ENCODE measurements at regions not wholly inside any gene's neighbourhood (a gene's known extent, or its start where the extent isn't known, plus 50 kb on each side); places are given as distances from the start of the nearest gene placed in this dataset.
"Not testable (repeated sequence)": the region's sequence is repeated elsewhere in the genome, so short reads cannot be mapped to it uniquely, and the experiment has no call there.

GRCh38 chr20:53857723-53858236, 212.6 kb downstream of the BCAS1 start:
- DNase-seq (ENCODE audit: low read depth in 2 of 2) = peak in 1 of 2 donors; percentile 41

GRCh38 chr20:53856300-53857295, 213.8 kb downstream of the BCAS1 start:
- DNase-seq (ENCODE audit: low read depth in 2 of 2) = no peak

- no peak for DNase-seq (ENCODE audit: low read depth in 2 of 2)
Measured at GRCh38 chr20:53855733-53856132, 214.7 kb downstream of the BCAS1 start.

GRCh38 chr20:53854609-53854926, 215.8 kb downstream of the BCAS1 start:
- DNase-seq (ENCODE audit: low read depth in 2 of 2) = not testable (repeated sequence)

- DNase-seq (ENCODE audit: low read depth in 2 of 2) = no peak
Measured at GRCh38 chr20:53853111-53853713, 217.2 kb downstream of the BCAS1 start.

GRCh38 chr20:53852691-53853090, 217.7 kb downstream of the BCAS1 start:
- no peak for DNase-seq (ENCODE audit: low read depth in 2 of 2)

GRCh38 chr20:53852014-53852413, 218.4 kb downstream of the BCAS1 start:
- no peak for DNase-seq (ENCODE audit: low read depth in 2 of 2)

- DNase-seq (ENCODE audit: low read depth in 2 of 2) = no peak
Measured at GRCh38 chr20:53850319-53850718, 220.1 kb downstream of the BCAS1 start.

GRCh38 chr20:53849471-53850059, 220.8 kb downstream of the BCAS1 start:
- no peak for DNase-seq (ENCODE audit: low read depth in 2 of 2)

- DNase-seq (ENCODE audit: low read depth in 2 of 2) = no peak
Measured at GRCh38 chr20:53848304-53848703, 222.1 kb downstream of the BCAS1 start.

GRCh38 chr20:53847837-53848170, 222.6 kb downstream of the BCAS1 start:
- no peak for DNase-seq (ENCODE audit: low read depth in 2 of 2)

- DNase-seq (ENCODE audit: low read depth in 2 of 2) = no peak
Measured at GRCh38 chr20:53847139-53847836, 223.1 kb downstream of the BCAS1 start.

- no peak for DNase-seq (ENCODE audit: low read depth in 2 of 2)
Measured at GRCh38 chr20:53846640-53847039, 223.8 kb downstream of the BCAS1 start.

- DNase-seq (ENCODE audit: low read depth in 2 of 2) = no peak
Measured at GRCh38 chr20:53845980-53846379, 224.4 kb downstream of the BCAS1 start.

- DNase-seq (ENCODE audit: low read depth in 2 of 2) = no peak
Measured at GRCh38 chr20:53844259-53844658, 226.1 kb downstream of the BCAS1 start.

GRCh38 chr20:53843645-53844044, 226.7 kb downstream of the BCAS1 start:
- no peak for DNase-seq (ENCODE audit: low read depth in 2 of 2)

- DNase-seq (ENCODE audit: low read depth in 2 of 2) = no peak
Measured at GRCh38 chr20:53842301-53843099, 227.9 kb downstream of the BCAS1 start.

GRCh38 chr20:53841741-53842140, 228.7 kb downstream of the BCAS1 start:
- no peak for DNase-seq (ENCODE audit: low read depth in 2 of 2)

GRCh38 chr20:53840532-53840931, 229.9 kb downstream of the BCAS1 start:
- no peak for DNase-seq (ENCODE audit: low read depth in 2 of 2)

GRCh38 chr20:53839423-53840176, 230.8 kb downstream of the BCAS1 start:
- peak in 1 of 2 donors; percentile 52 for DNase-seq (ENCODE audit: low read depth in 2 of 2)

Measured in lung microvascular endothelial cell (primary cell).